Tibial nerve (tissue), 4 donors: ENCODE measurements at regions not wholly inside any gene's neighbourhood (a gene's known extent, or its start where the extent isn't known, plus 50 kb on each side); places are given as distances from the start of the nearest gene placed in this dataset.

ENCODE experiments used
- DNase-seq, 2 donors: peaks; one replicate each; pipeline ENCODE4 v3.0.0-alpha.2; 2019; ENCODE audit warnings: low spot score in 2 of 2
- H3K27ac ChIP-seq, 4 donors: fragments of 200-600 bp; sonication (generic) in 3 of 4; one replicate each; pipeline ENCODE4 v1.5.1; 2017 to 2019; ENCODE audit warnings: mild to moderate bottlenecking in 1 of 4
- H3K27me3 ChIP-seq, 2 donors: fragments of 200-600 bp; sonication (generic) in 1 of 2; one replicate each; pipeline versions ENCODE4 v1.5.1 to v1.6.0; 2017 to 2019
- H3K36me3 ChIP-seq, 3 donors: fragments of 200-600 bp; sonication (generic); one replicate each; pipeline ENCODE4 v1.5.1; 2018 to 2019
- H3K4me1 ChIP-seq, 4 donors: fragments of 200-600 bp; sonication (generic) in 3 of 4; one replicate each; pipeline ENCODE4 v1.5.1; 2017 to 2019
- H3K4me3 ChIP-seq, 4 donors: fragments of 200-600 bp; sonication (generic) in 3 of 4; one replicate each; pipeline ENCODE4 v1.5.1; 2017 to 2019; ENCODE audit warnings: mild to moderate bottlenecking in 1 of 4, moderate library complexity in 1 of 4
- H3K9me3 ChIP-seq, 4 donors: fragments of 200-600 bp; sonication (generic) in 3 of 4; one replicate each; pipeline ENCODE4 v1.5.1; 2017 to 2019
- CTCF ChIP-seq, 5 experiments: fragments of 200-600 bp in 3 of 5; fragments of 450-650 bp in 2 of 5; sonication (generic) in 3 of 5; IDR thresholded peaks; one replicate each; pipeline ENCODE4 v1.5.1; 2016 to 2019; ENCODE audit warnings: antibody characterized with exemption in 5 of 5, mild to moderate bottlenecking in 3 of 5, moderate library complexity in 2 of 5
- EP300 ChIP-seq, 2 donors: sonication (generic); formaldehyde crosslinking; IDR thresholded peaks; one replicate each; pipeline ENCODE4 v1.6.1; 2017; ENCODE audit warnings: antibody characterized with exemption in 2 of 2, mild to moderate bottlenecking in 1 of 2
- POLR2A ChIP-seq, 2 donors: fragments of 450-650 bp; IDR thresholded peaks; one replicate each; pipeline ENCODE4 v1.6.1; 2017; ENCODE audit warnings: antibody characterized with exemption in 2 of 2, mild to moderate bottlenecking in 2 of 2, moderate library complexity in 2 of 2
- WGBS, 2 donors: methylation state at CpG; one replicate each; pipeline ENCODE4 v1.1.5; 2018; 5-methylcytosine and 5-hydroxymethylcytosine counted together

GRCh38 chr10:20709708-20710107 lies 187.4 kb downstream of the NEBL start:
- Histone ChIP-seq H3K27ac (no peak overlapping the region), H3K27me3 (no peaks in the 10 kb centered on the region), H3K4me3 (no peak overlapping the region), H3K36me3 (no peaks in the 10 kb centered on the region), H3K9me3 (no peaks in the 10 kb centered on the region), H3K4me1 (no peaks in the 10 kb centered on the region)
- DNase-seq: no peak
- TF ChIP-seq POLR2A (IDR thresholded peaks at IDR 0.05) (no peak), EP300 (IDR thresholded peaks at IDR 0.05) (no peak), CTCF (IDR thresholded peaks at IDR 0.05) (no peak)
- WGBS, 2 donors: 93% methylated on average over 2 of the region's 2 CpGs

- TF ChIP-seq EP300 (IDR thresholded peaks at IDR 0.05): no peak
- TF ChIP-seq CTCF (IDR thresholded peaks at IDR 0.05): no peak
- TF ChIP-seq POLR2A (IDR thresholded peaks at IDR 0.05): no peak
- DNase-seq: no peak
- Histone ChIP-seq H3K4me3 (no peak overlapping the region), H3K9me3 (no peaks in the 10 kb centered on the region), H3K27ac (no peak overlapping the region), H3K27me3 (no peaks in the 10 kb centered on the region), H3K36me3 (no peaks in the 10 kb centered on the region), H3K4me1 (no peaks in the 10 kb centered on the region)
- 92 to 95% methylated on average over 4 of the region's 4 CpGs for WGBS, 2 donors
Observed at GRCh38 chr10:20708305-20708704, 188.8 kb downstream of the NEBL start.

- Histone ChIP-seq H3K27ac (no peak overlapping the region), H3K4me3 (no peak overlapping the region), H3K27me3 (no peaks in the 10 kb centered on the region), H3K4me1 (no peaks in the 10 kb centered on the region), H3K36me3 (no peaks in the 10 kb centered on the region), H3K9me3 (peaks cover 0 to 1% (median 0%) of the 10 kb centered on the region in 4 donors)
- WGBS, 2 donors: 90 to 94% methylated on average over 3 of the region's 3 CpGs
- no peak for DNase-seq
- no peak for TF ChIP-seq EP300 (IDR thresholded peaks at IDR 0.05)
- no peak for TF ChIP-seq POLR2A (IDR thresholded peaks at IDR 0.05)
- TF ChIP-seq CTCF (IDR thresholded peaks at IDR 0.05): no peak
Observed at GRCh38 chr10:20707251-20707650, 189.9 kb downstream of the NEBL start.

- no peak for TF ChIP-seq CTCF (IDR thresholded peaks at IDR 0.05)
- TF ChIP-seq EP300 (IDR thresholded peaks at IDR 0.05): no peak
- no peaks in the 10 kb centered on the region for H3K4me1 ChIP-seq
- peaks cover 0 to 15% (median 2%) of the 10 kb centered on the region in 4 donors for H3K9me3 ChIP-seq
- H3K27me3 ChIP-seq: no peaks in the 10 kb centered on the region
- no peak for DNase-seq
- H3K36me3 ChIP-seq: no peaks in the 10 kb centered on the region
- H3K27ac ChIP-seq: no peak overlapping the region
- H3K4me3 ChIP-seq: no peak overlapping the region
Observed at GRCh38 chr10:20698837-20699236, 198.3 kb downstream of the NEBL start.

GRCh38 chr10:20694296-20694695 lies 202.8 kb downstream of the NEBL start:
- Histone ChIP-seq H3K27me3 (no peaks in the 10 kb centered on the region), H3K27ac (no peak overlapping the region), H3K4me1 (peaks cover 0 to 8% (median 0%) of the 10 kb centered on the region in 4 donors), H3K9me3 (no peaks in the 10 kb centered on the region), H3K4me3 (no peak overlapping the region), H3K36me3 (no peaks in the 10 kb centered on the region)
- no peak for DNase-seq
- TF ChIP-seq CTCF (IDR thresholded peaks at IDR 0.05) (no peak), POLR2A (IDR thresholded peaks at IDR 0.05) (no peak), EP300 (IDR thresholded peaks at IDR 0.05) (no peak)
